GM23338 (cell line): ENCODE measurements at regions not wholly inside any gene's neighbourhood (a gene's known extent, or its start where the extent isn't known, plus 50 kb on each side); places are given as distances from the start of the nearest gene placed in this dataset.

Experiments used
- CTCF ChIP-seq, 2 experiments: fragments of 200-600 bp in 1 of 2; sonication (generic) in 1 of 2; conservative IDR thresholded peaks; 2 replicates each; pipeline versions ENCODE4 v1.5.1 to v1.6.1; 2016 to 2017; ENCODE audit warnings: antibody characterized with exemption in 2 of 2, low read depth in 2 of 2, mild to moderate bottlenecking in 2 of 2, moderate library complexity in 1 of 2
- ETS1 ChIP-seq: IDR thresholded peaks from 2 replicates; pipeline ENCODE4 v1.6.1; 2016; ENCODE audit warnings: antibody characterized with exemption
- EZH2 ChIP-seq: fragments of 200-600 bp; sonication (generic); IDR thresholded peaks from one replicate; pipeline ENCODE4 v1.8.0; 2017; ENCODE audit warnings: antibody characterized with exemption, mild to moderate bottlenecking, low read depth; ENCODE audit not compliant: unreplicated experiment
- EZH2phosphoT487 ChIP-seq: fragments of 200-600 bp; sonication (generic); IDR thresholded peaks from one replicate; pipeline ENCODE4 v1.8.1; 2018; ENCODE audit warnings: antibody characterized with exemption; ENCODE audit not compliant: unreplicated experiment
- NANOG ChIP-seq: IDR thresholded peaks from 2 replicates; pipeline ENCODE4 v1.6.1; 2016; ENCODE audit warnings: antibody characterized with exemption, borderline replicate concordance
- POLR2AphosphoS5 ChIP-seq: IDR thresholded peaks from 2 replicates; pipeline ENCODE4 v1.6.1; 2016; ENCODE audit warnings: antibody characterized with exemption, low read depth
- REST ChIP-seq: IDR thresholded peaks from one replicate; pipeline ENCODE4 v1.6.1; 2018; ENCODE audit warnings: antibody characterized with exemption; ENCODE audit not compliant: unreplicated experiment

GRCh38 chr7:51477323-51477722 lies 160.7 kb upstream of the COBL start:
- TF ChIP-seq CTCF (conservative IDR thresholded peaks at IDR 0.05; ENCODE audit: low read depth in 2 of 2) (no peak), EZH2 (no peak), EZH2phosphoT487 (no peak), ETS1 (no peak), POLR2AphosphoS5 (no peak), REST (no peak), NANOG (no peak)
